ENCODE measurements at regions not wholly inside any gene's neighbourhood (a gene's known extent, or its start where the extent isn't known, plus 50 kb on each side); places are given as distances from the start of the nearest gene placed in this dataset.

DNA sequence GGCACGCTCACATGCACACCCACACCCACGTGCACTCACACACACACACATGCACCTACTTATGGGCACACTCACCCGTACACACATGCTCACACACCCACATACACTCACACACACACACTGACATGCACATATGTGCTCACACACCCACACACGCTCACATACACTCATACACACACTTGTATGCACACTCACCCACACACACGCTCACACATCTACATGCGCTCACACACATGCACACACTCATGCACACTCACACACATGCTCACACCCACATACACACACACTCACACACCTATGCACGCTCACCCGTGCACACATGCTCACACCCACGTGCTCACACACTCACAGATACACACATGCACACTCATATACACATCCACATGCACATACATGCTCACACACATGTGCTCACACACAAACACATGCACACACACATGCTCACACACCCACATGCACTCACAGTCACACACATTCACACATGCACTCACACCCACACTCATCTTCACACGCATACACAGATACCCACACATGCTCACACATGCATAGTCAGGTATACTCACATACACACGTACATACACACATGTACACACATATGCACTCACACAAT is 138.3 kb downstream of the OLFM1 start:
- TF ChIP-seq, protein P1, sequence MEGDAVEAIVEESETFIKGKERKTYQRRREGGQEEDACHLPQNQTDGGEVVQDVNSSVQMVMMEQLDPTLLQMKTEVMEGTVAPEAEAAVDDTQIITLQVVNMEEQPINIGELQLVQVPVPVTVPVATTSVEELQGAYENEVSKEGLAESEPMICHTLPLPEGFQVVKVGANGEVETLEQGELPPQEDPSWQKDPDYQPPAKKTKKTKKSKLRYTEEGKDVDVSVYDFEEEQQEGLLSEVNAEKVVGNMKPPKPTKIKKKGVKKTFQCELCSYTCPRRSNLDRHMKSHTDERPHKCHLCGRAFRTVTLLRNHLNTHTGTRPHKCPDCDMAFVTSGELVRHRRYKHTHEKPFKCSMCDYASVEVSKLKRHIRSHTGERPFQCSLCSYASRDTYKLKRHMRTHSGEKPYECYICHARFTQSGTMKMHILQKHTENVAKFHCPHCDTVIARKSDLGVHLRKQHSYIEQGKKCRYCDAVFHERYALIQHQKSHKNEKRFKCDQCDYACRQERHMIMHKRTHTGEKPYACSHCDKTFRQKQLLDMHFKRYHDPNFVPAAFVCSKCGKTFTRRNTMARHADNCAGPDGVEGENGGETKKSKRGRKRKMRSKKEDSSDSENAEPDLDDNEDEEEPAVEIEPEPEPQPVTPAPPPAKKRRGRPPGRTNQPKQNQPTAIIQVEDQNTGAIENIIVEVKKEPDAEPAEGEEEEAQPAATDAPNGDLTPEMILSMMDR (IDR thresholded peaks at IDR 0.05; ENCODE audit: low read depth, low read length): no peak
- TF ChIP-seq POLR2A (IDR thresholded peaks at IDR 0.05; ENCODE audit: extremely low read depth, insufficient read length) (no peak), MYC (IDR thresholded peaks at IDR 0.05; ENCODE audit: low read depth, low read length) (no peak)
- TF ChIP-seq, protein P2, sequence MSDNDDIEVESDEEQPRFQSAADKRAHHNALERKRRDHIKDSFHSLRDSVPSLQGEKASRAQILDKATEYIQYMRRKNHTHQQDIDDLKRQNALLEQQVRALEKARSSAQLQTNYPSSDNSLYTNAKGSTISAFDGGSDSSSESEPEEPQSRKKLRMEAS (IDR thresholded peaks at IDR 0.05; ENCODE audit: low read depth, low read length): peak; percentile 57
- H3K4me3 ChIP-seq (ENCODE audit: low read depth, low read length): no peak overlapping the region
- no peak for DNase-seq (ENCODE audit: low read depth)

DNA sequence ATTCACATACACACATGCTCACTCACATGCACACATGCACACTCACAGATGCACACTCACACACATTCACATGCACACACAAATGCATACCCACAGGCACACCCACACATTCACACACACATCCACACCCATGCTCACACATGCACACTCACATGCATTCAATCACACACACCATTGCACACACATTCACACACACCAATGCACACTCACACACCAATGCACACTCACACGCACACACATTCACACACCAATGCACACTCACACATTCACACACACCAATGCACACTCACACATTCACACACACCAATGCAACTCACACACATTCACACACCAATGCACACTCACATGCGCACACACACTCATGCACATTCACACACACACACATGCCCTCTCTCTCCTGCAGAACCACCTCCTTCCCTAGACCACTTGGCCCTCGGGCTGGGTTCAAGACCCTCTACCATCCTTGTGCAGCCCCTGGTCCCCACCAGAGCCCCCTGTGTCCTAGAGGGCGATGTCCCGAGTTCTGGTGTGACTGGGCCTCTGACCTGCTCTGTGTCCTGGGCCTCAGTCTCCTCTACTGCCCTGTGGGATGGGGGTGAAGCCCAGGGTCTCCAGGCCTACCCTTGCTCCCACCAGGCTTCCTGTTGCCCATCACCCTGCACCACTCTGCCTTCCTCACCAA is 139.0 kb downstream of the OLFM1 start:
- TF ChIP-seq POLR2A (IDR thresholded peaks at IDR 0.05; ENCODE audit: extremely low read depth, insufficient read length): no peak
- TF ChIP-seq, protein P2 (IDR thresholded peaks at IDR 0.05; ENCODE audit: low read depth, low read length): no peak
- TF ChIP-seq, protein P1 (IDR thresholded peaks at IDR 0.05; ENCODE audit: low read depth, low read length): no peak
- no peak for TF ChIP-seq MYC (IDR thresholded peaks at IDR 0.05; ENCODE audit: low read depth, low read length)
- no peak overlapping the region for H3K4me3 ChIP-seq (ENCODE audit: low read depth, low read length)

DNA sequence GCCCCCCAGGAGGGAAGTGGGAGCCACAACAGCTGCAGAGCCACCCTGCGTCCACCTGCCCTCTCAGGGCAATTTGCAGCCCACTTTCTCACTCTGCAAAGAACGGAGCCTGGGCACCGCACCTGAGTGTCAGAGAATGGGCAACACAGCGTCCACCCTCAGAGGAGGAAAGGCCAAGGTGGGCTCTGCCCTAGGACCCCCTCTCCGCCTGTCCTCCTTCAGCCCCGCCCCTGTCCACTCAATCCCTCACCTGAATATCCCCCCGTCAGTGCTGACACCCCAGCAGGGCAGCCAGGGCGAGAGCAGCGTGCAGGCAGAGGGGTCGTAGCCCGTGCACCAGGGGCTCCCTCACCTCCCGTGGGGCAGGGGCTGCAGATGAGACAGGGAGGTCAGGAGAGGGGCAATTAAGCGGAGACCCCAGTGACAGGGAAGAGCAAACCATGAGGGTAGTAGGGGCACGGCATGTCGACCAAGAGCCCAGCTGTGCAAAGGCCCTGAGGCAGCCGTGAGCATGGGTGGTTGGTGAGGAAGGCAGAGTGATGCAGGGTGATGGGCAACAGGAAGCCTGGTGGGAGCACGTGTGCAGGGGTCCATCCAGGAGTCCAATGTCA is 140.3 kb downstream of the OLFM1 start:
- no peak for DNase-seq (ENCODE audit: low read depth)
- TF ChIP-seq POLR2A (IDR thresholded peaks at IDR 0.05; ENCODE audit: extremely low read depth, insufficient read length): no peak
- TF ChIP-seq MYC (IDR thresholded peaks at IDR 0.05; ENCODE audit: low read depth, low read length): no peak
- TF ChIP-seq, protein P2 (IDR thresholded peaks at IDR 0.05; ENCODE audit: low read depth, low read length): no peak
- TF ChIP-seq, protein P1 (IDR thresholded peaks at IDR 0.05; ENCODE audit: low read depth, low read length): no peak
- no peak overlapping the region for H3K4me3 ChIP-seq (ENCODE audit: low read depth, low read length)

More for the DNA sequence above, 139.0 kb downstream of the OLFM1 start:
- no peak for DNase-seq (ENCODE audit: low read depth)

DNA sequence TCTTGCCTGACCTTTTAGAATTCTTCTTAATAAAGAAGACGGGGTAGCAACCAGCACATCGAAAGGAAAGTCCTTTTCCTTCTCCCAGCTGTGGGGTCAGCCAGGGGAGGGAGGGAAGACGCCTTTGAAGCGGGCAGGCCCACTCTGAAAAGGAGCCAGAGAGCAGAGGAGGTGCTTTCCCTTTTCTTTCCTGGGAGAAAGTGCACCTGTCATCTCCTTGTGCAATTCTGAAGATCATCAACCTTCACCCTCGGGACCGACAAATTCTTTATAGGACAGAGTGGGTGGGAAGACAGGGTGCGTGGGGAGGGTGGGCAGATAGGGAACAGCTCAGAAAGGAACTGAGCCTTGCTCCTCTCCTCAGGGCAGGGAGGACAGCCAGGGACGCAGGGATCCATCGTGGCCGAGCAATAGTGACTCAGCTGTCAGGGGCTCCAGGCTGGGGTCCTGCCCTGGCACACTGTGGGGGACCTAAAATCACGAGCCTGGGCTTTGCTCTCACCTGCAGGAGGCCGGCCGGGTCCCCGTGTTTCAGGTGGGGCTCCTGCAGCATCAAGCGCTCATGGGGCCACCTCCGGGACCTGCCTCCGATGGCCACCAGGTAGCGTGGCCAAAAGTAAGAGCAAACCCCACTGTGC is 141.0 kb downstream of the OLFM1 start:
- no peak overlapping the region for H3K4me3 ChIP-seq (ENCODE audit: low read depth, low read length)
- DNase-seq (ENCODE audit: low read depth): no peak
- TF ChIP-seq MYC (IDR thresholded peaks at IDR 0.05; ENCODE audit: low read depth, low read length) (no peak), POLR2A (IDR thresholded peaks at IDR 0.05; ENCODE audit: extremely low read depth, insufficient read length) (no peak)
- TF ChIP-seq, protein P1 (IDR thresholded peaks at IDR 0.05; ENCODE audit: low read depth, low read length): no peak
- TF ChIP-seq, protein P2 (IDR thresholded peaks at IDR 0.05; ENCODE audit: low read depth, low read length): no peak

DNA sequence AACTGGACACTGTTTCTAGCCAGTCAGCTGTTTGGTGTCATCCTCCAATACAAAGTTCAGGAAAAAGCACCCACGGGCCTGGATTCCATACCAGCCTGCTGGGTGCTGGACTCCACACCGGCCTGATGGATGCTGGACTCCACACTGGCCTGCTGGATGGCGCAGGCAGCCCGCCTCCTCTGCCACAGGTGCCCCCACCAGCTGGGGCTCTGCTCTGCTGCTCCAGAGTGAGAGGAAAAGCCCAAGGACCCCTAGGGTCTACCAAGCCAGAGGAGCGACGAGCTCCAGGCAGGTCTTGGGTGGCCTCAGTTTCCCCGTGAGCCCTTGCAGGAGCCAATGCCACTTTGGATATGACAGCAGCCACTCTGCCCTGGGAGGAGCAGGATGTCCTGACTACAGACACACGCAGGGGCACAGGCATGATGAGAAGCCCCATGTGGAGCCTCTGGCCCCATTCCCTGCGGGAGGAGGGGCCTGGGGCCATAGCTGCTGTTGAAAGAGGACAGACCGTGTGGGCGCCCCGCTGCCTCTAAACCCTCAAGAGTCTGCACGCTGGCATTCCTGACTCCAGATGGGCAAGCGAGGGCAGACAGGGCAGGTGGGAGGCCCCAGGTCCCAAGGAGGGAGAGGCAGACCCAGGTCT is 141.6 kb downstream of the OLFM1 start:
- DNase-seq (ENCODE audit: low read depth): no peak
- no peak for TF ChIP-seq MYC (IDR thresholded peaks at IDR 0.05; ENCODE audit: low read depth, low read length)
- no peak overlapping the region for H3K4me3 ChIP-seq (ENCODE audit: low read depth, low read length)

All from NB4 (cell line).